HG03520 (cell line): ENCODE measurements at regions not wholly inside any gene's neighbourhood (a gene's known extent, or its start where the extent isn't known, plus 50 kb on each side); places are given as distances from the start of the nearest gene placed in this dataset.
"Not testable (repeated sequence)": the region's sequence is repeated elsewhere in the genome, so short reads cannot be mapped to it uniquely, and the experiment has no call there.

Source experiments
- ATAC-seq: cut with Tn5 transposase; IDR thresholded peaks from one replicate; pipeline ENCODE4 v1.9.1; 2021; ENCODE audit warnings: mild to moderate bottlenecking, moderate library complexity; ENCODE audit not compliant: unreplicated experiment

GRCh38 chr9:97772145-97772544, 75.0 kb upstream of the XPA start:
- no peak for ATAC-seq

GRCh38 chr9:97773091-97773490, 76.0 kb upstream of the XPA start:
- no peak for ATAC-seq

- no peak for ATAC-seq
Measured at GRCh38 chr9:97773723-97774122, 76.6 kb upstream of the XPA start.

DNA sequence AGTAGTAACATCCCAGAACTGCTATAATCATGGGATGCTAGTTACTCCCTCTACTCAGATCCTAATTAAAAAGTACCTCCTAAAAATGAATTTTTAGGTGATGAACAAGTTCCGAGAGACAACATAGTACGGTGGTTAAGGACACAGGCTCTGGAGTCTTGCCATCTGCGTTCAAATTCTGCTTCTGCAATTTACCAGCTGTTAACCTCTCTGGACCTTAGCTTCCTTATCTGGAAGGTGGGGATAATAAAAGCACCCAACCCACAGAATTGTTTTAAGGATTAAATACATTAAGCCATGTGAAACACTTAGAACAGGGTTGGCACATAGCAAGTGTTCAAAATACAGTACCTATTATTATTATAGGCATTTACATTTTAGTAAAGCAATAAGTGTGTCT, 77.5 kb upstream of the XPA start:
- ATAC-seq, result no peak

GRCh38 chr9:97778740-97779139, 74.3 kb upstream of the FOXE1 start:
- ATAC-seq, result not testable (repeated sequence)

GRCh38 chr9:97779608-97780007, 73.4 kb upstream of the FOXE1 start:
- no peak for ATAC-seq

- ATAC-seq, result no peak
Measured at GRCh38 chr9:97781902-97782301, 71.1 kb upstream of the FOXE1 start.

- no peak for ATAC-seq
Measured at GRCh38 chr9:97786341-97786740, 66.7 kb upstream of the FOXE1 start.

GRCh38 chr9:97787551-97787950, 65.5 kb upstream of the FOXE1 start:
- no peak for ATAC-seq

DNA sequence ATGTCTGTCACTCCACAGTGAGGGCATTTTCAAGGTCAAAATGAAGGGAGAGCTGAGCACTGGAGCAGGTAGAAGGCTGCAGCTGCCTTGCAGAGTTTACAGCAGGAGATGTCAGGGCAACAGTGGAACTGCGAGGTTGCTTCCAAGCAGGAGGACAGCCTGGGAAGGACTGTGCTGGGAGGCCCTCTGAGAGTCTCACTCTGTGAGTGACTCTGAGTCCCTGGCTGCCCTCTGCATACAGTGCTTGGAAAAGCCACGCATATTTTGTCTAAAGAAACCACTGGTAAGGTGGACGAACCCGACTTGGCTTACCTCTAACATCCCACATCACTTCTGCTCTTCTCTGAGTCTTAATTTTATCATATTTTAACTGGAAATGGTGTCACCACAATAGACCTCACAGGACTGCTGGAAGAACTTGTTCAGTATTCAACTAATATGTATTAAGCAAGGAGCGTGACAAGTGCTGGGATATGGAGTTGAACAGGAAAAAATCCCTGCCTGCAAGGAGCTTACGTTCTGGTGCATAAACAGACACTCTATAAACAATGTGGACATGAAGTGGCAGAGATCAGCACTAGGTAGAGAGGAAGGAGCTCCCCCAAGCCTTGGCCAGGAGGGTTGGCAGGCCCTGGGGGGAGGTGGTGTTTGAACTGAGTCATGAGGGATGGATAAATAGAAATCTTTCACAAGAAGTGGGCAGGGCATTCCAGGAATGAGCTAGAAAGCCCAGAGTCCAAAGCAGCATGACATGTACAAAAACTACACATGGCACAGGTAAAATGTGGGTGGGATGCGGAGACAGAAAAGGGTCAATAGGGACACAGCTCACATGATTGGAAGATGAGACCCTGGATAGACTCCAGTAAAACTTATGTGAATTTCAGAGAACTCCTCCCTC, 64.0 kb upstream of the FOXE1 start:
- no peak for ATAC-seq

- no peak for ATAC-seq
Measured at GRCh38 chr9:97790542-97790941, 62.5 kb upstream of the FOXE1 start.

DNA sequence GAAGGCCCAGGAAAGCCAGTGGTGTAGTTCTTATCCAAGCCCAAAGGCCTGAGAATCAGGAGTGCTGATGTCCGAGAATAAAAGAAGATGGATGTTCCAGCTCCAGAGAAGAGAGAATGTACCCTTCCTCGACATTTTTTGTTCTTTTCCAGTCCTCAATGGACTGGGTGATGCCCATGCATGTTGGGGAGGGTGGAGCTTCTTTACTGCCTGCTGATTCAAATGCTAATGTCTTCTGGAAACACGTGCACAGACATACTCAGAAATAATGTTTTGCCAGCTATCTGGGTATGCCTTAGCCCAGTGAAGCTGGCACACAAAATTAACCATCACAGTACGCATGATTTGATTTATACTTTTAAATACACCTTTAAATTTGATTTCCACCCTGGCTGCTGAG, 61.5 kb upstream of the FOXE1 start:
- ATAC-seq, result no peak

DNA sequence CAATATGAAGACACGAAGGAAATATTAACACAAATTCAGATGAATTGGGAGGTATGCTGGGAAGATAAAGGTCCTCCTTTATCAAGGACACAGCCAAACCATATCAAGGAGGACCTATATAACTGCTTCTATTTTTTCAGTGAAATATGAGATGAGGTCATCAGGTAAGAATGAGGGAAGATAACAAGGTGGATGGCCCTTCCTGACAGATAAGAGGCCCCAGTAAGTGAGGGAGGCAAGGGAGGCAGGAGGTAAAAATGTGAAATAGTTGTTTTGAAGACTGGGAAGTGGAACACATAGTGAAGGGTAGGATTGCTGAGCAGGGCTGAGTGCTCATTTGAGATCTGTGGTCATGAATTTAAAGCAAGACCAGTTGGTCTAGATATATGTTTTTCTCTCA, 60.0 kb upstream of the FOXE1 start:
- ATAC-seq, result no peak

DNA sequence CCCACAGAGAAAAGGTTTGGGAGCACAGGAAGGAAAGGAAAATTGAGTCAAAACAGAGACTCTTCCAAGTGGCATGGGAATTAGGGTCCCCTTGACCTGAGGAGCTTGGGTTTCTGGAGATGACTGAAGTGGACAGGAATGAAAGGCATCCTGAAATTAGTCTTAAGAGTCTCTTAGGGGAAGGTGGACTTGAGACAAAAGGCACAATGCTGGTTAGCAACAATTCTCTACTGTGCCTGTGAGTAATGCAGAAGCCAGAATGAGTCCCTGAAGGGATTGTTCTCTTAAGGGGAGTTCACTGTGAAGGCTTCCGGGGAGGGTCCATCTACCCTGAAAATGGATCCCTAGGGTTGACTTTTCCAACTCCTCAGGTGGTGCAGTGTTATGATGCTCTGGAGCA, 58.4 kb upstream of the FOXE1 start:
- ATAC-seq, result no peak

GRCh38 chr9:97796176-97796575, 56.9 kb upstream of the FOXE1 start:
- not testable (repeated sequence) for ATAC-seq

- ATAC-seq, result no peak
Measured at GRCh38 chr9:97801180-97801579, 51.8 kb upstream of the FOXE1 start.

- ATAC-seq, result no peak
Measured at GRCh38 chr9:97802276-97802675, 50.8 kb upstream of the FOXE1 start.

- peak; percentile 79 for ATAC-seq
Measured at GRCh38 chr9:97803167-97804058, 49.6 kb upstream of the FOXE1 start.
